BLaER1 (cell line): ENCODE measurements at regions not wholly inside any gene's neighbourhood (a gene's known extent, or its start where the extent isn't known, plus 50 kb on each side); places are given as distances from the start of the nearest gene placed in this dataset.
A peak's percentile ranks its signal among the peaks of the same experiment; 100 is the strongest.

Source experiments
- H3K27ac ChIP-seq: shearing (Covaris generic); formaldehyde crosslinking; 2 replicates; pipeline ENCODE4 v1.8.1; 2022
- H3K27me3 ChIP-seq: shearing (Covaris generic); formaldehyde crosslinking; 2 replicates; pipeline ENCODE4 v1.8.1; 2022
- H3K36me3 ChIP-seq: shearing (Covaris generic); formaldehyde crosslinking; 2 replicates; pipeline ENCODE4 v1.8.1; 2022
- H3K4me1 ChIP-seq: shearing (Covaris generic); formaldehyde crosslinking; 2 replicates; pipeline ENCODE4 v1.8.1; 2022
- H3K4me2 ChIP-seq: shearing (Covaris generic); formaldehyde crosslinking; 2 replicates; pipeline ENCODE4 v1.8.1; 2022
- H3K4me3 ChIP-seq: shearing (Covaris generic); formaldehyde crosslinking; 2 replicates; pipeline ENCODE4 v1.8.1; 2022
- H3K9ac ChIP-seq: shearing (Covaris generic); formaldehyde crosslinking; 2 replicates; pipeline ENCODE4 v1.8.1; 2022
- H3K9me3 ChIP-seq: shearing (Covaris generic); formaldehyde crosslinking; 2 replicates; pipeline ENCODE4 v1.8.1; 2022
- H4K20me1 ChIP-seq: shearing (Covaris generic); formaldehyde crosslinking; 2 replicates; pipeline ENCODE4 v1.8.1; 2022
- Cebpa-rat ChIP-seq: shearing (Covaris generic); IDR thresholded peaks from 2 replicates; pipeline ENCODE4 v1.8.1; 2022

GRCh38 chr4:43680421-43680820 is 768.2 kb downstream of the KCTD8 start:
- H3K9me3 ChIP-seq, result no peaks in the 10 kb centered on the region
- no peak overlapping the region for H3K27ac ChIP-seq

DNA sequence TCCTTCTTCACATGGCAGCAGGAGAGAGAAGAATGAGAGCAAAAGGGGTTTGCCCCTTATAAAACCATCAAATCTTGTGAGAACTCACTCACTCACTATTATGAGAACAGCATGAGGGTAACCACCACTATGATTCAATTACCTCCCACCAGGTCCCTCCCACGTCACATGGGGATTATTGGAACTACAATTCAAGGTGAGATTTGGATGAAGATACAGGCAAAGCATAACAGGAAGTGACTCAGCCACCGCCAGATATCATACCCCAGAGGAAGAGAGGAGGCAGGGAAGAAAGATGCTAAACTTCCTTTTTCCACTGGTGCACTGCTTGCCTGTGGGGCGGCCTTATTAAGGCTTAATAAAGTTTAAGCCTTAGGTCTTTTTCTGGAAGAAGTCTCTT is 766.1 kb downstream of the KCTD8 start:
- no peak overlapping the region for H3K4me2 ChIP-seq
- no peak overlapping the region for H3K4me3 ChIP-seq
- H4K20me1 ChIP-seq, result no peaks in the 10 kb centered on the region
- no peak for TF ChIP-seq Cebpa-rat
- H3K4me1 ChIP-seq, result no peaks in the 10 kb centered on the region
- H3K9ac ChIP-seq, result no peak overlapping the region
- no peaks in the 10 kb centered on the region for H3K36me3 ChIP-seq
- no peak overlapping the region for H3K27ac ChIP-seq
- H3K27me3 ChIP-seq, result no peaks in the 10 kb centered on the region
- no peaks in the 10 kb centered on the region for H3K9me3 ChIP-seq

More at GRCh38 chr4:43680421-43680820, 768.2 kb downstream of the KCTD8 start:
- Histone ChIP-seq H3K4me3 (no peak overlapping the region), H3K4me1 (no peaks in the 10 kb centered on the region), H3K27me3 (no peaks in the 10 kb centered on the region), H3K4me2 (no peak overlapping the region), H3K9ac (no peak overlapping the region), H3K36me3 (no peaks in the 10 kb centered on the region), H4K20me1 (no peaks in the 10 kb centered on the region)
- TF ChIP-seq Cebpa-rat, result no peak

DNA sequence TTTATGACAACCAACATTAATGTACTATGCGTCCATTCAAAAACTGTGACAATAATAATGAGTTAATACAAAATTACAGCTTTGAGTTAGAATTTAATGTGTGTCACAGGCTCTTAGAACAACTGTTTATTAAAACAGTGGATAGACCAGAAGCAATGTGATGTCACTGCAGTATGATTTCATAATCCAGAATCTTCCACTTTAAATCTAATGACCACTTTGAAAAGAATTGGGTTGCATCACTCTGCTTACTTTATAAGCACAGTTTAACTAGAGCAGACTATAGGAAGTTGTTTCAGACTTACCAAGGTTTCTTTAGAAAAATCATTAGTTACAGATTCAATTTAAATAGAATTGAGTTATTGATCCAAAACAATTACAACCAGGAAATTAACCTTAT is 758.5 kb downstream of the KCTD8 start:
- no peak overlapping the region for H3K9ac ChIP-seq
- H3K4me2 ChIP-seq, result no peak overlapping the region
- H3K9me3 ChIP-seq, result no peaks in the 10 kb centered on the region
- H4K20me1 ChIP-seq, result no peaks in the 10 kb centered on the region
- H3K27ac ChIP-seq, result no peak overlapping the region
- H3K36me3 ChIP-seq, result no peaks in the 10 kb centered on the region
- H3K4me3 ChIP-seq, result no peak overlapping the region
- H3K4me1 ChIP-seq, result no peaks in the 10 kb centered on the region
- no peak for TF ChIP-seq Cebpa-rat
- H3K27me3 ChIP-seq, result no peaks in the 10 kb centered on the region

DNA sequence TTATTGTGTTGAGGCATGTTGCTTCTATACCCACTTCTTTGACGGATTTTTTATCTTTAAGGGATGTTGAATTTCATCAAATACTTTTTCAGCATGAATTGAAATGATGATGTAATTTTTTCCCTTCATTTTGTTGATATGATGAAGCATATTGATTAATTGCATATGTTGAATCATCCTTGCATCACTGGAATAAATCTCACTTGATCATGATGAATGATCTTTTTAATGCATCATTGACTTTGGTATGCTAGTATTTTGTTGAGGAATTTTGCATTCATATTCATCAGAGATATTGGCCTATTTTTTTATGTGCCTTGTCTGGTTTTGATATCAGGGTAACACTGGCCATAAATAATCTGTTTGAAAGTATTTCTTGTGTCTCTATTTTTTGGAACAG is 754.7 kb downstream of the KCTD8 start:
- Histone ChIP-seq H3K4me3 (no peak overlapping the region), H3K36me3 (no peaks in the 10 kb centered on the region), H3K9ac (no peak overlapping the region), H4K20me1 (no peaks in the 10 kb centered on the region), H3K4me2 (no peak overlapping the region), H3K27me3 (no peaks in the 10 kb centered on the region), H3K9me3 (no peaks in the 10 kb centered on the region; the same call in 1 of the 2 replicates), H3K4me1 (no peaks in the 10 kb centered on the region), H3K27ac (no peak overlapping the region)
- no peak for TF ChIP-seq Cebpa-rat

DNA sequence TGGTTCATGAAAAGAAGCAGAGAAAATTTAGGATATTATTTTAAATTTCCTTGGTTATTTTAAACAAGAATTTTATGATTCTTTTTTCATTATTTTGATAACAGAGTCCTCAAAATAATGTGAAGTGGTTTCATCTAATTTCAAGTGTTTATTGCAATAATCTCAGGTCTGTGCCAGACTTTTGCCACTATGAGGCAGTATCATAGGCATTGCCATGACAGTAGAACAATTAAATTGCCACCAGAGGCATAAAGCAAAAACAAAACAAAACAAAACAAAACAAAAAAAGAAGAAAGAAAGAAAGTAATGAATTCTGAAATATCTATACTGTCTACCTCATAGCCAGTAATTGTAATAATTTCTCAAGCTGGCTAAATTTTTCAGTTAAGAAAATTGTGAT is 739.2 kb downstream of the KCTD8 start:
- no peak for TF ChIP-seq Cebpa-rat
- Histone ChIP-seq H4K20me1 (no peaks in the 10 kb centered on the region), H3K27ac (no peak overlapping the region), H3K9ac (no peak overlapping the region), H3K4me1 (no peaks in the 10 kb centered on the region), H3K4me3 (no peak overlapping the region), H3K27me3 (no peaks in the 10 kb centered on the region), H3K4me2 (no peak overlapping the region), H3K9me3 (no peaks in the 10 kb centered on the region), H3K36me3 (no peaks in the 10 kb centered on the region)

DNA sequence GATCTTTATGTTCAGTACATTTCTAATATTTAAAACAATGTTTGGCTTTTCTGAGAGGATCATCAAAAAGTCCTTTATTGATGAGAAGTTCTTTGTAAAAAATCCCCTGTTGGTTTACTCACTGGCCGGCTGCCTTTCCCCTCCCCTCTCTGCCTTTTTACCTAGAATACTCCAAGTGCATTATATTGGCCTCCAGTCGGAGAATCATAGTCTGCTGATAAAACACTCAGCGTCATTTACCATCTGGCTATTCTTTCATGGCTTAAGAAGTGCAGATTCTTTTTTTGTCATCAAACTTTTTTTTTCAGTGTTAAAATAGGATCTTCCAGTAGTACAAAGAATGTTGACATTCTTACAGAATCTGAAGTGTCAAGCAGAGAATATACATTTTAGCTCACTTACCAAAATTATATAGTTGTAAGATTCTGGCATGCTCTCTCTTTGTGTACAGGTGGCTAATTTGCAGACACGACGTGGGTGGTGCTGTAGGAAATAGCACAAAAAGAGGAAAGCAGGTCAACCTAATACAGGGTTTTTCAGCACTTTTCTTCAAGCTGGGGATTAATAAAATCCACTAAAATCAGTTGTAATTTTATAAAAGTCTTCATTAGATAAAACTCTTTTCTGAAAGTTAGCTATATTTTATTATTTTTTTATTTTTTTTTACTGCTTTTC is 731.8 kb downstream of the KCTD8 start:
- Histone ChIP-seq H3K27ac (no peak overlapping the region), H3K4me2 (no peak overlapping the region), H3K36me3 (no peaks in the 10 kb centered on the region), H3K27me3 (no peaks in the 10 kb centered on the region), H3K4me1 (no peaks in the 10 kb centered on the region), H3K4me3 (no peak overlapping the region), H3K9me3 (no peaks in the 10 kb centered on the region), H3K9ac (no peak overlapping the region), H4K20me1 (no peaks in the 10 kb centered on the region)
- no peak for TF ChIP-seq Cebpa-rat

- Histone ChIP-seq H3K27me3 (no peaks in the 10 kb centered on the region), H3K9ac (no peak overlapping the region), H3K4me1 (no peaks in the 10 kb centered on the region), H4K20me1 (no peaks in the 10 kb centered on the region), H3K36me3 (no peaks in the 10 kb centered on the region), H3K27ac (no peak overlapping the region), H3K4me2 (no peak overlapping the region), H3K4me3 (no peak overlapping the region), H3K9me3 (no peaks in the 10 kb centered on the region)
- peak; percentile 33; the same call in 1 of the 2 replicates for TF ChIP-seq Cebpa-rat
Observed at GRCh38 chr4:43718369-43718768, 730.2 kb downstream of the KCTD8 start.

GRCh38 chr4:43732829-43733426 is 715.7 kb downstream of the KCTD8 start:
- H3K9ac ChIP-seq, result no peak overlapping the region
- no peak overlapping the region for H3K27ac ChIP-seq
- no peak overlapping the region for H3K4me3 ChIP-seq
- H3K9me3 ChIP-seq, result no peaks in the 10 kb centered on the region
- no peak overlapping the region for H3K4me2 ChIP-seq
- no peak for TF ChIP-seq Cebpa-rat
- no peaks in the 10 kb centered on the region for H3K36me3 ChIP-seq
- H3K27me3 ChIP-seq, result no peaks in the 10 kb centered on the region
- no peaks in the 10 kb centered on the region for H4K20me1 ChIP-seq
- no peaks in the 10 kb centered on the region for H3K4me1 ChIP-seq

GRCh38 chr4:43742083-43742482 is 706.5 kb downstream of the KCTD8 start:
- no peak for TF ChIP-seq Cebpa-rat
- H3K4me1 ChIP-seq, result no peaks in the 10 kb centered on the region

GRCh38 chr4:43754566-43754965 is 694.0 kb downstream of the KCTD8 start:
- Histone ChIP-seq H3K4me1 (no peaks in the 10 kb centered on the region), H3K4me2 (no peak overlapping the region), H3K27me3 (no peaks in the 10 kb centered on the region), H3K4me3 (no peak overlapping the region), H3K27ac (no peak overlapping the region), H3K36me3 (no peaks in the 10 kb centered on the region), H3K9me3 (no peaks in the 10 kb centered on the region), H3K9ac (no peak overlapping the region), H4K20me1 (no peaks in the 10 kb centered on the region)
- TF ChIP-seq Cebpa-rat, result no peak

More at GRCh38 chr4:43742083-43742482, 706.5 kb downstream of the KCTD8 start:
- Histone ChIP-seq H3K36me3 (no peaks in the 10 kb centered on the region), H3K4me2 (no peak overlapping the region), H3K9ac (no peak overlapping the region), H4K20me1 (no peaks in the 10 kb centered on the region), H3K4me3 (no peak overlapping the region), H3K27me3 (no peaks in the 10 kb centered on the region), H3K9me3 (no peaks in the 10 kb centered on the region), H3K27ac (no peak overlapping the region)

DNA sequence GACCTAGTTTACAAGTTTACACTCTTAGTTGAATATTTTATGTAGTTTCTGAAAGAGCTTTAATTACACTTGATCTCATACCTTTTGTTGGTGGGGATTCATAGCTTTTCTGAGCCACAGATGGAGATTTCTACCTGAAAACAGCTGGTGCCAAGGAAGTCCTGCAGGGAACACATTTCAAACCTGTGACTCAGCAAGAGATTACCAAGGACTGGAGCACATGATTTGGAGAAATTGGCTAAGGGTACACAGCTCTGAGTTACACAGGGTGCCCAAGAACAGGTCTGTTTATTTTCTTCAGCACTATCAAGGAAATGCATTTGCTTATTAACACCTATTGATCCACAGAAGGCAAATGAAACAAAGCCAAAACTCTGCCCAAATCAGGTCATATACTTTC is 691.5 kb downstream of the KCTD8 start:
- H3K4me1 ChIP-seq, result no peaks in the 10 kb centered on the region
- H4K20me1 ChIP-seq, result no peaks in the 10 kb centered on the region
- no peaks in the 10 kb centered on the region for H3K36me3 ChIP-seq
- H3K4me2 ChIP-seq, result no peak overlapping the region
- H3K9ac ChIP-seq, result no peak overlapping the region
- H3K27ac ChIP-seq, result no peak overlapping the region
- H3K27me3 ChIP-seq, result no peaks in the 10 kb centered on the region
- no peak overlapping the region for H3K4me3 ChIP-seq
- no peak for TF ChIP-seq Cebpa-rat
- no peaks in the 10 kb centered on the region for H3K9me3 ChIP-seq
